KOPT-K1 (cell line): ENCODE measurements at regions not wholly inside any gene's neighbourhood (a gene's known extent, or its start where the extent isn't known, plus 50 kb on each side); places are given as distances from the start of the nearest gene placed in this dataset.
"Not testable (repeated sequence)": the region's sequence is repeated elsewhere in the genome, so short reads cannot be mapped to it uniquely, and the experiment has no call there.

Experiments used
- H3K27ac ChIP-seq: fragments of 200-600 bp; sonication (generic); 2 replicates; pipeline ENCODE4 v1.5.1; 2016; ENCODE audit warnings: antibody characterized with exemption, mild to moderate bottlenecking, low read depth, low read length; ENCODE audit not compliant: poor library complexity, severe bottlenecking
- H3K36me3 ChIP-seq: fragments of 200-600 bp; sonication (generic); 2 replicates; pipeline ENCODE4 v1.5.1; 2017; ENCODE audit warnings: antibody characterized with exemption, mild to moderate bottlenecking, low read length, moderate library complexity; ENCODE audit not compliant: insufficient read depth
- H3K9me3 ChIP-seq: fragments of 200-600 bp; sonication (generic); 2 replicates; pipeline ENCODE4 v1.5.1; 2017; ENCODE audit warnings: antibody characterized with exemption, low read length, mild to moderate bottlenecking; ENCODE audit not compliant: insufficient read depth, poor library complexity, severe bottlenecking

- H3K9me3 ChIP-seq: no peaks in the 10 kb centered on the region
- H3K27ac ChIP-seq: no peak overlapping the region
- H3K36me3 ChIP-seq: no peaks in the 10 kb centered on the region
Measured at GRCh38 chr12:58414398-58414871, 473.1 kb downstream of the ATP23 start.

GRCh38 chr12:58415716-58416115 is 474.3 kb downstream of the ATP23 start:
- no peaks in the 10 kb centered on the region for H3K36me3 ChIP-seq
- no peak overlapping the region for H3K27ac ChIP-seq
- H3K9me3 ChIP-seq: no peaks in the 10 kb centered on the region

- Histone ChIP-seq H3K36me3 (no peaks in the 10 kb centered on the region), H3K9me3 (no peaks in the 10 kb centered on the region), H3K27ac (no peak overlapping the region)
Measured at GRCh38 chr12:58416236-58416635, 474.9 kb downstream of the ATP23 start.

- H3K27ac ChIP-seq: no peak overlapping the region
- H3K9me3 ChIP-seq: no peaks in the 10 kb centered on the region
- H3K36me3 ChIP-seq: no peaks in the 10 kb centered on the region
Measured at GRCh38 chr12:58419196-58419760, 477.9 kb downstream of the ATP23 start.

- H3K27ac ChIP-seq: no peak overlapping the region
- no peaks in the 10 kb centered on the region for H3K36me3 ChIP-seq
- H3K9me3 ChIP-seq: no peaks in the 10 kb centered on the region
Measured at GRCh38 chr12:58419905-58420304, 478.5 kb downstream of the ATP23 start.

- no peaks in the 10 kb centered on the region for H3K36me3 ChIP-seq
- no peak overlapping the region for H3K27ac ChIP-seq
- H3K9me3 ChIP-seq: no peaks in the 10 kb centered on the region
Measured at GRCh38 chr12:58420503-58420902, 479.1 kb downstream of the ATP23 start.

GRCh38 chr12:58421990-58422389 is 480.6 kb downstream of the ATP23 start:
- H3K27ac ChIP-seq: no peak overlapping the region
- H3K36me3 ChIP-seq: no peaks in the 10 kb centered on the region
- no peaks in the 10 kb centered on the region for H3K9me3 ChIP-seq

GRCh38 chr12:58424735-58425392 is 483.5 kb downstream of the ATP23 start:
- H3K27ac ChIP-seq: no peak overlapping the region
- no peaks in the 10 kb centered on the region for H3K36me3 ChIP-seq
- H3K9me3 ChIP-seq: no peaks in the 10 kb centered on the region

GRCh38 chr12:58425481-58426392 is 484.4 kb downstream of the ATP23 start:
- Histone ChIP-seq H3K27ac (no peak overlapping the region), H3K36me3 (no peaks in the 10 kb centered on the region), H3K9me3 (no peaks in the 10 kb centered on the region)

- H3K27ac ChIP-seq, H3K9me3 ChIP-seq, H3K36me3 ChIP-seq: not testable (repeated sequence)
Measured at GRCh38 chr12:58426437-58426836, 485.1 kb downstream of the ATP23 start.

- Histone ChIP-seq H3K36me3 (no peaks in the 10 kb centered on the region), H3K27ac (no peak overlapping the region), H3K9me3 (no peaks in the 10 kb centered on the region)
Measured at GRCh38 chr12:58433959-58434358, 486.3 kb downstream of the LRIG3 start.

GRCh38 chr12:58434726-58435125 is 485.6 kb downstream of the LRIG3 start:
- Histone ChIP-seq H3K36me3 (no peaks in the 10 kb centered on the region), H3K27ac (no peak overlapping the region), H3K9me3 (no peaks in the 10 kb centered on the region)

- Histone ChIP-seq H3K9me3 (no peaks in the 10 kb centered on the region), H3K27ac (no peak overlapping the region), H3K36me3 (no peaks in the 10 kb centered on the region)
Measured at GRCh38 chr12:58435647-58436046, 484.7 kb downstream of the LRIG3 start.

GRCh38 chr12:58441483-58441882 is 478.8 kb downstream of the LRIG3 start:
- no peaks in the 10 kb centered on the region for H3K36me3 ChIP-seq
- H3K9me3 ChIP-seq: no peaks in the 10 kb centered on the region
- no peak overlapping the region for H3K27ac ChIP-seq

- Histone ChIP-seq H3K36me3 (no peaks in the 10 kb centered on the region), H3K9me3 (no peaks in the 10 kb centered on the region), H3K27ac (no peak overlapping the region)
Measured at GRCh38 chr12:58443273-58443980, 476.9 kb downstream of the LRIG3 start.
